ACHN (cell line): ENCODE measurements at regions not wholly inside any gene's neighbourhood (a gene's known extent, or its start where the extent isn't known, plus 50 kb on each side); places are given as distances from the start of the nearest gene placed in this dataset.
"Not testable (repeated sequence)": the region's sequence is repeated elsewhere in the genome, so short reads cannot be mapped to it uniquely, and the experiment has no call there.

ENCODE experiments used
- DNase-seq: peaks from one replicate; pipeline ENCODE4 v3.0.0-alpha.2; 2015
- in situ Hi-C: cut with HindIII; loops from 2 replicates; pipeline ENCODE4 v1.10.0; 2017; ENCODE audit warnings: low sequenced_read_pairs, low pct_ligation_motif_present, low pct_unique_long_range_greater_than_20kb

DNA sequence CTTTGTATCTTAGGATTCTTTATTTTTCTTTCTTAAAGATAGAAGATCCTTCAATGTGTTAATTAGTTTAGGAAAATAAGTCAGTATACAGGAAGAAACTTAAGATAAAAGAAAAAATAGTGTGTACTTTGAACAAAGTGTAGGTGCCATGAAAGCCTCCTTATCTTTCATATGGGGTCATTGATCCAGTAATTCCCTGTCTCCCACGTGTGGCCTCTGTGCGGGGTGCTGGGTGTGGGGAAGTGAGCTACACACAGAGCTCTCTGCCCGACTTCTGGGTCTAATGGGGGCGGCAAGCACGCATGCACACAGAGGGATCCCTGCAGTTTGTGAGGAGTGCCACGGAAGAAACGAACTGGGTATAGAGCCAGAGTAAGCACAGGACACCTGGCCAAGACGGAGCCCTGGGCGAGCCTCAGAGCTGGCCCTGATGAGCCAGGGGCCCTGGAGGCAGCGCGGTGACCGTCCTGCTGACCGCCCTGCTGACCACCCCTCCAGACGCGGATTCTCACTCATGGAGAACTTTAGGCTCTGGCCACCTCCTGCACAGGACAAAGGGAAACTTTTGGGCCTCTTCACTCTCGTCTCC lies 253.5 kb downstream of the ACKR3 start:
- in situ Hi-C loops: no loop called here
- no peak for DNase-seq

DNA sequence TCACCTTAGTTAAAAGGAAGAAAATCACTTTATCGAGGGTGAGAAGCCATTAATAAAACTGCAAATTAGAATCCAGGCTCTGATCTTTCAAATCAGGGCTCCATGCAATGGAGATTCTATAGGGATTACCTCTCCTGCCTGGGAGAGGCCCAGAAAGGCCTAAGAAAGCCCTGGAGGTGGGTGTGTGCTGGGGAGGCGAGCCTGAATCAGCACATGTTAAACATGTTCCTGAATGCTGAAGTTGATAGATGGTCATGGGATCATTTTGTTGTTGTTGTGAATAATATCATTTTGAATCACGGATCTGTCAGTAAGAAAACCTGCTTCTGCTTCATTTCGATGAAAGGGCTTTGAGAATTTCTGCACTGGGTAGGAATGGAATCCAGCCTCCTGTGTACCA lies 254.3 kb downstream of the ACKR3 start:
- in situ Hi-C loops: no loop called here
- DNase-seq: no peak

GRCh38 chr2:236824836-236825235 lies 255.2 kb downstream of the ACKR3 start:
- DNase-seq: no peak
- in situ Hi-C loops: no loop called here

- no peak for DNase-seq
- in situ Hi-C loops: no loop called here
Observed at GRCh38 chr2:236825989-236826510, 256.4 kb downstream of the ACKR3 start.

- in situ Hi-C loops: no loop called here
- no peak for DNase-seq
Observed at GRCh38 chr2:236826606-236827156, 257.1 kb downstream of the ACKR3 start.

- no peak for DNase-seq
- in situ Hi-C loops: no loop called here
Observed at GRCh38 chr2:236827997-236828396, 257.7 kb upstream of the COPS8 start.

DNA sequence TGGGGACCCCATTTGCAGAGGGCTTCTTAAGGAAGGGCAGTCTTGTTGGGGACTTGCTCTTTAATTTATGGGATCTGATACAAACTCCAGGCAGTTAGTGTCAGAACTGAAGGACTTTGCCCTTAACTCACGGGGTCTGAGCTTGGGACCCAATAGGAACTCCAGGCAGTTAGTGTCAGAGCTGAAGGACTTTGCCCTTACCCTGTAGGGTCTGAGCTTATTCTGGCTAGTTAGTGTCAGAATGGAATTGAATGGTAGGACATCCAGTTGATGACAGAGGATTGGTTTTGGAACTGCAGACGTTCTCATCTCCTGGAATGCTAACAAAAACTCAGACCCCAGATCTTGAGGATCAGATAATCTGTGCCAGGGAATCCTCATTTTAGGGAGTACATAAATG lies 256.9 kb upstream of the COPS8 start:
- in situ Hi-C loops: no loop called here
- no peak for DNase-seq

- in situ Hi-C loops: no loop called here
- no peak for DNase-seq
Observed at GRCh38 chr2:236830926-236831325, 254.8 kb upstream of the COPS8 start.

DNA sequence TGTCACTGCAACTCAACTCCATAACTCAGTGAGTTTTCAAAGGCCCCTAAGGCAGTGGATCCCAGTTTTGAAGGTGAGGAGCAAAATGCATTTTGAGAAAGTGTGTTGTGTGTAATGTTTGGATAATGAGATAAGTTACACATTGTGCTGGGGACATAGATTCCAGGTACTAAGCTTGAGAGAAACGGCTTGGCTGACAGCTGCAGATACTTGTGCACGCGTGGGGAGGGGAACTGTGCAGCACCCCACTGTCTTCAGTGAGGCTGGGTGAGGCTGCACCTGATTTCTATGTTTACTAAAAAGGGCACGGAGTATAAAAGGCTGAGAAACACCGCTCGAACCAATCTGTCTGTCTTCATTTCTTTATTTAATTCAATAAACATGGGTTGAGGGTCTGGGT lies 254.0 kb upstream of the COPS8 start:
- DNase-seq: no peak
- in situ Hi-C loops: no loop called here

GRCh38 chr2:236833501-236834073 lies 252.1 kb upstream of the COPS8 start:
- in situ Hi-C loops: no loop called here
- DNase-seq: peak; percentile 19

GRCh38 chr2:236834284-236834683 lies 251.4 kb upstream of the COPS8 start:
- in situ Hi-C loops: no loop called here
- DNase-seq: no peak

- no peak for DNase-seq
- in situ Hi-C loops: no loop called here
Observed at GRCh38 chr2:236835307-236836024, 250.2 kb upstream of the COPS8 start.

GRCh38 chr2:236836028-236836427 lies 249.7 kb upstream of the COPS8 start:
- in situ Hi-C loops, DNase-seq: not testable (repeated sequence)

DNA sequence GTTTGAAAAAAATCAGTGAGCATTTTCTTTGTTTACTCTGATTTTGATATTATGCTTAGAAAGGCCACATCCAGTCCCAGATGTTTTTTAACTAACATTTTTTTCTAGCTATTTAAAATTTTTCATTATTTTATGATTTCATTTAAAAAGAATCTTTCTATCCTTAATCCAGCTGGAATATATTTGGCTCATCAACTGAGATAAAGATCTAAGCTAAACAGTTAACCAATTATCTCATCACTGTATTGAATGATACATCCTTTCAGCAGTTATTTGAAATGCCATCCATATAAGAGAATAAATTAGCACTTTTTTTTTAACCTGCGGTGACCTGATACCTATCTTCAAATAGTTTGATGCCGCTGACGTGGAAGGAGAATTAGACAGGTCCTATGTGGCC lies 245.5 kb upstream of the COPS8 start:
- in situ Hi-C loops: no loop called here

DNA sequence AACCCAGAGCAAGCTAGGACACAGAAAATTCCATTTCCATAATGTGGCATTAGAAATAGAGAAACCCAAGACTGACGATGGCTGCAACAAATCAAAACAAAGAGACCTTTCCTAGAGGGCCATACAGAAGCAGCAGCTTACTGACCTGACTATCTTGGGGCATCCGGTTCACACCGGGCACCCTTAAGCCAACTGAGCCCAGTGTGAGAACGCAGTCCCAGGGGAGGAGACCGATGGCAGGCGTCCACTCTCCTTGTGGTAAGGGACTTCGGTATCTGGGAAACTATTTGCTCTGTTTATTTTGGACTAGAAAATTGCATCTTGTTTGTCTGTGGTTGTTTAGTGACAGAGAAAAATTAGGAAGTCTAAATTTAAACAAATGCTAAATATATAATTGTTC lies 244.8 kb upstream of the COPS8 start:
- no peak for DNase-seq
- in situ Hi-C loops: no loop called here

More for the DNA sequence above, 245.5 kb upstream of the COPS8 start:
- no peak for DNase-seq

- in situ Hi-C loops: no loop called here
- no peak for DNase-seq
Observed at GRCh38 chr2:236841389-236841788, 244.3 kb upstream of the COPS8 start.

GRCh38 chr2:236843161-236843968 lies 242.3 kb upstream of the COPS8 start:
- in situ Hi-C loops: no loop called here
- DNase-seq: no peak

DNA sequence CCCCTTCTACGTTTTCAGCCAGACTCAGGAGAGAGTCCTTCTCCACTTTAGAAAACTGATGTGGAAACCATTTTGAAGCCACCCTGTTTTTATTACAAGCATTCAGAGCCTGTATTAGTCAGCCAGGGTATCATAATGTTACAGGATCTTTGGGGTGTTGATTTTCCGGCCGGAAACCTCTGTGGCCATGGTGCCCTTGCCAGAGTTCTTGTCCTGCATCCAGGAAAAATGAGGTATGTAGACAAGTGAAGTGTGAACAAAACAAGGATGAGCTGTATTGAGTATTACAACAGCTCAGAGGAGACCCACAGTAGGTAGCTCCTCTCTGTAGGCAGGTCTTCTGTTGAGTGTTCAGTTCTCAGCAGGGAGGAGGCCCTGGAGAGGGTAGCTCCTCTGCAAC lies 241.0 kb upstream of the COPS8 start:
- in situ Hi-C loops: no loop called here
- DNase-seq: no peak

- DNase-seq: no peak
- in situ Hi-C loops: no loop called here
Observed at GRCh38 chr2:236847023-236847422, 238.7 kb upstream of the COPS8 start.
